Muscle layer of duodenum (tissue), 2 donors: ENCODE measurements at regions not wholly inside any gene's neighbourhood (a gene's known extent, or its start where the extent isn't known, plus 50 kb on each side); places are given as distances from the start of the nearest gene placed in this dataset.

ENCODE experiments used
- H3K27ac ChIP-seq: one replicate; pipeline ENCODE4 v1.7.0; 2013; ENCODE audit warnings: mild to moderate bottlenecking, low read length
- H3K27me3 ChIP-seq: one replicate; pipeline ENCODE4 v1.7.0; 2013; ENCODE audit warnings: low read depth, mild to moderate bottlenecking, control low read depth, low read length
- H3K36me3 ChIP-seq, 2 donors: one replicate each; pipeline ENCODE4 v1.7.0; 2013; ENCODE audit warnings: low read length in 2 of 2, control low read depth in 1 of 2, mild to moderate bottlenecking in 1 of 2; ENCODE audit not compliant: insufficient read depth in 2 of 2, control insufficient read depth in 1 of 2
- H3K4me1 ChIP-seq, 2 donors: one replicate each; pipeline ENCODE4 v1.7.0; 2013; ENCODE audit warnings: low read length in 2 of 2, mild to moderate bottlenecking in 2 of 2, control low read depth in 1 of 2, moderate library complexity in 1 of 2; ENCODE audit not compliant: insufficient read depth in 2 of 2, control insufficient read depth in 1 of 2
- H3K4me3 ChIP-seq, 2 donors: one replicate each; pipeline ENCODE4 v1.7.0; 2013; ENCODE audit warnings: low read length in 2 of 2, low read depth in 1 of 2, mild to moderate bottlenecking in 1 of 2
- H3K9me3 ChIP-seq, 2 donors: one replicate each; pipeline ENCODE4 v1.7.0; 2013; ENCODE audit warnings: low read length in 2 of 2, control low read depth in 1 of 2, mild to moderate bottlenecking in 1 of 2; ENCODE audit not compliant: control insufficient read depth in 1 of 2
- donor health status: healthy.

DNA sequence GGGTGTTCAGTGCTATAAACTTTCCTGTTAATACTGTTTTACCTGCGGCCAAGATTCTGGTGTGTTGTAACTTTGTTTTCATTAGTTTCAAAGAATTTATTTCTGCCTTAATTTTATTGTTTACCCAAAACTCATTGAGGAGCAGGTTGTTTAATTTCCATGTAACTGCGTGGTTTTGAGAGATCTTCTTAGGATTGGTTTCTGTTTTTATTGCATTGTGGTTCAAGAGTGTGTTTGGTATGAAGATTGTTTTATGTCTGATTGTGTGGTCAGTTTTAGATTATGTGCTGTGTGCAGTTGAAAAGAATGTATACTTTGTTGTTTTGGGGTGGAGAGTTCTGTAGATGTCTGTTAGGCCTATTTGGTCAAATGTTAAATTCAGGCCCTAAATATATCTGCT is 133.5 kb upstream of the GALNT15 start:
- Histone ChIP-seq H3K4me3 (no peak overlapping the region), H3K27ac (no peak overlapping the region), H3K27me3 (no peaks in the 10 kb centered on the region), H3K4me1 (no peaks in the 10 kb centered on the region), H3K9me3 (no peaks in the 10 kb centered on the region), H3K36me3 (no peaks in the 10 kb centered on the region)

DNA sequence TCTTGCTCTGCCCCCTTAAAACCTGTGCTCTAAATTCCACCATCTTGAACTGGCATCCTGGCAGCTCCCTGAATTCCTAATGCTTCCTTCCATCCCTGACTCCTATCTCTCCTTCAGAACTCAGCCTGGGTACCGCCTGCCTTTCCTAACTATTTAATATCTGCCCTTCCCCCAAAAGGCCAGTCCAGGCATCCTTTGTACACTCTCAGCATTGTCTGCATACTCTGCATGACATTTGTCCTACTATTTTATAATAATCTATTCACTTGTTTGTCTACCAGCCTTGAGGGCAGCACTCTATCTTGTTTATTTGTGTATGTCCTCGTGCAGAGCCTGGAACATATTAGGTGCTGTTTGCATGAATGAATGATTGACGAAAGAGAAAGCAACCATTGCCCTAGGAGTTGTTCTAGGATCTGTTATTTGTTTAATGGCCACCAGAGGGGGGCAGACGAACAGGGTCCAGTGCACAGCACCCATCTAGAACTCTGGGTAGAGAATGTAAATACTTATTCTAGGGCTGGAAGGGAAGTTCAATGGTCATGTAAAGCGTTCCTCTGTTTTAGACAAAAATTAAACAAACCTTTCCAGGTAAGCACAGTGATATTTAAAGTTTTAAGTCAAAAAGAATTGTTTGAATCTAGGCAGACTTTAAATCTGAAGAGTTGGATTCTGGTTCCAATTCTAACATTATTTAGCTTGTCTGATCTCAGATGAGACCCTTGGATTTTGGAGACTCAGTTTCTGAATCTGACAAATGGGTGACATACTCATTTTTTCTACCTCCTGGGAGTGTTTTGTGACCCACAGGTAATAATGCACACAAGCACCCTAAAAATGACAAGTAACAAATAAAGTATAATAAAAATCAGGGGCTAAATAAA is 125.8 kb upstream of the GALNT15 start:
- H3K4me1 ChIP-seq = no peaks in the 10 kb centered on the region
- H3K36me3 ChIP-seq = no peaks in the 10 kb centered on the region
- H3K27ac ChIP-seq = no peak overlapping the region
- H3K9me3 ChIP-seq = no peaks in the 10 kb centered on the region
- H3K27me3 ChIP-seq = no peaks in the 10 kb centered on the region
- peak overlapping the region; percentile 37 to 52 for H3K4me3 ChIP-seq

DNA sequence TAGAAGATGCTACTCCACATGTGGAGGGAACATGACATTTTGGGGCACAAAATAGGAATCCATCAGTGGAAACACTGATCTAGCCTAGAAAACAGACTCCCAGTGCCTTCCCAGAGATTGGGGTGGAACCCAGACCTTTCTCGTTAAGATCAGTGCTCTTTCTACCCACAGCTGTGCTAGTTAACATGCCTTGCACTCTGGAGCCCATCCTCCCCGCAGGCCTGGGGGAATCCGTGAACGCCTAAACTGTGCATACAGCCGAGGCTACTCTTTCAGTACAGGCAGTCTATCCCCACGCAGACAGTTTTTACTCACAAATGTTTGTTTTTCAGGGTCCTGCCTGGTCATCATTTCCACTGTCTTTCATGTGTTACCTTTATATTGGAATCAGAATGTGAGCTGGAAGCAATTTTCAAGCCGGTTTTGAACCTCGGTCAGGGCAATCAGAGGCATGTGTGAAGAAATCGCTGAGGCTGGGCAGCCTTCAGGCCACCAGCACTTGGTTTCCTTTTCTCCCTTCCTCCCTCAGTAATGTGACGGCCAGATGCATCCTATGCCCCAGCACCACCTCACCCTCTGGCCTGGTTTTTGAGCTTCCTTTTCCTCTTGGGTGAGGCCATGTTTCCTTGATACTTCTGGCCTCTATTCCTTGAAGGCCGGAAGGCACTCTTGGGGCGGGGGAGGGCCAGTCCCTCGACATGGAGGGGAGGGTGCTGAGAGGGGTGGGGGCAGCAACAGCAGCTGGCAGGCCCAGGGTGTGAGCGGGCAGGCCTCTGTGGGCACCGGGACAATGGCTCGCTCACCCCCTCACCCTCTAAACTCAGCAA is 123.6 kb upstream of the GALNT15 start:
- Histone ChIP-seq H3K27me3 (no peaks in the 10 kb centered on the region), H3K27ac (no peak overlapping the region)

DNA sequence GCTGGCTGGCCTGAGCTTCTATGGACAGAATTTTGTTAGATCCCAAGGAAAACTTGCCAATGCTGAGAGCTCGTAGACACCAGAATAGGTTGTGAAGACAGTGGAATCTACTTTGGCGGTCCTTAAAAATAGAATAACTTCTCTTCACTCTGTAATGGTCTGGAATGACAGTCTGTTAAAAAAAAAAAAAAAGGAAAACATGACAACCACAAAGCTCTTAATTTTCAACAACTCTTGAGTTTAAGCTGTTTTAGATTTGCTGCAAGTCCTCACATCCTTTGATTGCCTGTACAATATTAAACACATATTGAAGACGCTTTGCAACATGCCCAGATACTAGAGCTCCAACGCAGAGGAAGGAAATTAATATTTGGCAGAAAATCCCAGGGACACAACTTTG is 122.8 kb upstream of the GALNT15 start:
- Histone ChIP-seq H3K27me3 (no peaks in the 10 kb centered on the region), H3K27ac (no peak overlapping the region), H3K4me1 (no peaks in the 10 kb centered on the region), H3K4me3 (no peak overlapping the region), H3K36me3 (no peaks in the 10 kb centered on the region), H3K9me3 (no peaks in the 10 kb centered on the region)

More for the DNA sequence above, 123.6 kb upstream of the GALNT15 start:
- Histone ChIP-seq H3K9me3 (no peaks in the 10 kb centered on the region), H3K4me1 (no peaks in the 10 kb centered on the region), H3K36me3 (no peaks in the 10 kb centered on the region), H3K4me3 (no peak overlapping the region)

DNA sequence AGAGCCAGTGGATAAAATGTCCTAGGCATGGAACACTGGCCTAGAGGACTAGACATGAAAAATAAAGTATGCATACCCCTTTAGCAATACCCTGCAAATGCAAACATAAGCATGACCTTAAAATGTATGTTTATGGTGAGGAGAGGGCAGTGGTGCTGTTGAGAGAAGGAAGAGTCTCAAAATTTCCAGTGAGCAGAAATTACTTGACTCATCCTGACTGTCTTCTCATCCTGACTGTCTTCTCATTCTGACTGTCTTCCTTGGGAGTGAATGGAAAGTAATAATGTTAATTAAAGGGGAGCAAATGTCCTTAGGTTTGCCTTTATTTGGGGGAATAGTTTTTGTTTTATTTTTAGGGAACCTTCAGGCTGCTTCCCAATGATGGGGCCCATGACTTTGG is 121.5 kb upstream of the GALNT15 start:
- Histone ChIP-seq H3K27me3 (no peaks in the 10 kb centered on the region), H3K36me3 (no peaks in the 10 kb centered on the region), H3K27ac (no peak overlapping the region), H3K4me1 (no peaks in the 10 kb centered on the region), H3K9me3 (no peaks in the 10 kb centered on the region), H3K4me3 (no peak overlapping the region)

DNA sequence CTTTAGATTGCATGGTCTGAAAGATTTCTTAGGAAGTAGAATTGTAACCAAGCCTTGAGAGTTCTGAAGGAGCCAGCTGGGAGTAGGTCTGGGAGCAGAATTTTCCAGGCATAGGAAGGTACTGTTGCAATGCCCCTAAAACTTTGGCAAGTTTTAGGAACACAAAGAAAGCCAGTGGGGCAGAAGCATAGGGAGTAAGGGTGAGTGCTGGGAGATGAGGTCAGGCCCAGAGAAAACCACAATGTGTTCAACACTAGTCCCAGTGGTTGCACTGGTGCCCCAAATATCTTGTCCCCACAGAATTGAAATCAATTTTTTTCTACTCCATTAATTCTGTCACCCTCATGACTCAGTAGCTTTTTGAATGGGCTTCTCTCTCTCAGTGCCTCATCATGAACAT is 120.7 kb upstream of the GALNT15 start:
- Histone ChIP-seq H3K27ac (no peak overlapping the region), H3K4me3 (no peak overlapping the region), H3K36me3 (no peaks in the 10 kb centered on the region)

DNA sequence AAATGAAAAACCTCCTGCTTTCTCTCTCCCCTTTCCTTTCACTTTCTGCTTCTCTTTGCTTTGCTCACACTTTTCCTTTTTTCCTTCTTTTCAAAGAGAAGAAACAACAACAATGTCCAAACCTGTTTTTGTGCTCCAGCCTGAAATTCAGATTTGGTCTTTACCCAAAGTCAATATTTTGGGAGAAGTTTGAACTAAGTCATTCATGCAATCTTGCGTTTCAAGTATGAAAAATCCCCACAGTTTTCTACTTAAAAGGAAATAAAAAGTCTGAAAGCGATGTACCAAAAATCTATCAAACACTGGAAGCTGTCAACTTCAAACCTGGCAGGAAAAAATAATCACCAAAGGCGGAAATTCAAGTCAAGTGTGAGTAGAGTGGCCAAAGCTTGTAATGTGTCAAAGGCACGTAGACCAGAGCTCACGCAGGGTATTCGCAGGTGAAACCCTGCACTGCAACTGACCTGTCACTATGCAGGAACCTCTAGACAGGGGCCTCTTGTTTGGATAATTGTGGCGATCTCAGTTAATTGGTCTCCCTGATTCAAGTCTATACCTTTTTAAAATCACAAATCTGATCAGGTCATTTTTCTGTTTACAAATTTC is 118.8 kb upstream of the GALNT15 start:
- H3K9me3 ChIP-seq = no peaks in the 10 kb centered on the region
- H3K27me3 ChIP-seq = no peaks in the 10 kb centered on the region
- H3K4me3 ChIP-seq = no peak overlapping the region
- H3K27ac ChIP-seq = peak overlapping the region; percentile 30
- no peaks in the 10 kb centered on the region for H3K36me3 ChIP-seq
- peaks cover 0 to 7% of the 10 kb centered on the region in 2 donors for H3K4me1 ChIP-seq

More for the DNA sequence above, 120.7 kb upstream of the GALNT15 start:
- Histone ChIP-seq H3K27me3 (no peaks in the 10 kb centered on the region), H3K4me1 (no peaks in the 10 kb centered on the region), H3K9me3 (no peaks in the 10 kb centered on the region)

DNA sequence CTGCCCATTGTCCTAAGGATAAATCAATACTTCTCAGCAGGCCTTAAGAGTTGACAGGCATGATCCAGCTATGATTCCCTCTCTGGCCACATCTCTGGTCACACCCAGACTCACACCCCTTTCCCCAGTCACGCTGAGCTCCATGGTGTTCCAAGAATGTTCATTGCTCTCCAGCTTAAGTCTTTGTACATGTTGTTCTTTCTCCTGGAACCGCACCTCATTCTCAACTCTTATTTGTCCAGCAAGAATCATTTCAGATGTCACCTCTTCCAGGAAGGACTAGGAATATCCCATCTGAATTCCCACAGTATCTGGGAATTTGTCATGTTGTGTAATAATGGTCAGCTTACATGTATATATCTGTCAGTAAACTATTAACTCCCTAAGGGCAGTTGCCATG is 118.3 kb upstream of the GALNT15 start:
- H3K4me1 ChIP-seq = peaks cover 0 to 10% of the 10 kb centered on the region in 2 donors
- no peak overlapping the region for H3K4me3 ChIP-seq
- H3K27me3 ChIP-seq = no peaks in the 10 kb centered on the region
- H3K36me3 ChIP-seq = no peaks in the 10 kb centered on the region
- H3K27ac ChIP-seq = no peak overlapping the region
- no peaks in the 10 kb centered on the region for H3K9me3 ChIP-seq

DNA sequence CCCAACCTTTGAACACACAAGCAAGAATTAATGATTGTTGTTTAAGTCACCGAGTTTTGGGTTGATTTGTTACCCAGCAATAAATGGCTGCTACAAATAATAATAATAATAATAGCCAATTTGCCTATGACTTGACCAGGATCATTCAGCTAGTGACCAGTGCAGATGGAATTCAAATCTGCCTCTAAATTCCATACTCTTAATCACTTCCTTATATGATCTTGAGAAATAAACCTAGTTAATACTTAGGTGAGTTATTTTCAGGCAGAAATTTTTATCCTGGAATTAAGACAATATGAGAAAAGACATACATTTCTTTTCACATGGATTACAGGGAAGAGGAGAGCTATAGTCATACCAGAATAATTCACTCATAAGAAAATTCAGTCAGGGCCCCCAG is 116.0 kb upstream of the GALNT15 start:
- no peak overlapping the region for H3K4me3 ChIP-seq
- no peaks in the 10 kb centered on the region for H3K36me3 ChIP-seq
- no peaks in the 10 kb centered on the region for H3K9me3 ChIP-seq
- peak overlapping the region; percentile 67 for H3K27ac ChIP-seq
- peaks cover 0 to 10% of the 10 kb centered on the region in 2 donors for H3K4me1 ChIP-seq
- no peaks in the 10 kb centered on the region for H3K27me3 ChIP-seq

DNA sequence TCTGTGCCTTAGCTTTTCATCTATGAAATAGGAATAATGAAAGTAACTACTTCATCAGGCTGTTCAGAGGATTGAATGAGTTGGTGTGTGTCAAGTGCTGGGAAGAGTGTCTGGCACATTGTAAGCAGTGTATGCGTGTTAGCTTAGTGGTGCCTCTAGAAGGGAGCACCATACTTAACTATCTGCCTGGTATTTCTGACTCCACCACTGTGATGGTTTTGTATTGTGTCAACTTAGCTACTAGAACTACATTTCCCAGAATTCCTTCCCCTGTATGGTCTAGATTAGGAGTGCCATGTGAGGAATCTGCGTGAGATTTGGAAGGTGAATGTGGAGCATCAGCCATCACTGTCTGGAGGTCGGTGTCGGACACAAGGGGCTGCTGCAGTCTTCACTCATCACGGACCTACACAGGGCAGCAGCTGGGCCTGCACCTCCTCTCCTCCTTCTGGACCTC is 115.4 kb upstream of the GALNT15 start:
- no peak overlapping the region for H3K4me3 ChIP-seq
- H3K36me3 ChIP-seq = no peaks in the 10 kb centered on the region
- H3K9me3 ChIP-seq = no peaks in the 10 kb centered on the region
- no peaks in the 10 kb centered on the region for H3K27me3 ChIP-seq
- H3K27ac ChIP-seq = peak overlapping the region; percentile 67
- H3K4me1 ChIP-seq = peaks cover 0 to 10% of the 10 kb centered on the region in 2 donors

DNA sequence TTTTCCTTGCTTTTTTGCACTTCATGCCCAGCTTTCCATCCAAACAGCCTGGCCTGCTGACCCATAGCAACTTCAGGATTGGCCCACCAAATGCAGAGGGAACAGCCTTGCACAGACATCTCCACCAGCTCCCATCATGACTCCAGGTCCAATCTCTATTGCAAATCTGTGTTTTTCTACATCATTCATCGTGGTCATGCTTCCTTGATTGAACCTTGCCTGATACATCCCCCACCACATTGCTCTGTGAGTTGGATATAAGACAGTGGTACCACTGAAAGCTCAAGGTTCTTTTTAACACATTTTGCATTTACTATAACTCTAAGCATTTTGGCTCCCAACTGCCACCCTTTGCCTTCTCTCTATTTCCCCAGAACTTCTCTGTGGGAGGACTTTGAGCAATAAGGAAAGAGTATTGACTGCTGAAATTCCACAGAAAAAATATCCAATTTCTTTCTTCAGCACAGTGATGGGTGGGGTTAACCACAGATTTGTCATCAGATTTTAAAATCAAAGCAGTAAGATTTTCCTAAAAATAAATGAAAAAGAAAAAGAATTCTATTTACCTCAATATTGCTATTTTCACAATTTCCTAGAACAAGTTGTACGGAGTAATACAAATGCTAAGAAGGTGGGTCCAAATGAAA is 114.6 kb upstream of the GALNT15 start:
- Histone ChIP-seq H3K4me3 (no peak overlapping the region), H3K27me3 (no peaks in the 10 kb centered on the region), H3K27ac (peak overlapping the region; percentile 67), H3K9me3 (no peaks in the 10 kb centered on the region), H3K4me1 (peaks cover 1 to 10% of the 10 kb centered on the region in 2 donors), H3K36me3 (no peaks in the 10 kb centered on the region)
